Hypothalamus (tissue), 51 donors: ENCODE measurements at regions not wholly inside any gene's neighbourhood (a gene's known extent, or its start where the extent isn't known, plus 50 kb on each side); places are given as distances from the start of the nearest gene placed in this dataset.

Source experiments
- DNase-seq, 51 donors: peaks; one replicate each; lab custom pipeline; 2025; lab: John Stamatoyannopoulos, UW

DNA sequence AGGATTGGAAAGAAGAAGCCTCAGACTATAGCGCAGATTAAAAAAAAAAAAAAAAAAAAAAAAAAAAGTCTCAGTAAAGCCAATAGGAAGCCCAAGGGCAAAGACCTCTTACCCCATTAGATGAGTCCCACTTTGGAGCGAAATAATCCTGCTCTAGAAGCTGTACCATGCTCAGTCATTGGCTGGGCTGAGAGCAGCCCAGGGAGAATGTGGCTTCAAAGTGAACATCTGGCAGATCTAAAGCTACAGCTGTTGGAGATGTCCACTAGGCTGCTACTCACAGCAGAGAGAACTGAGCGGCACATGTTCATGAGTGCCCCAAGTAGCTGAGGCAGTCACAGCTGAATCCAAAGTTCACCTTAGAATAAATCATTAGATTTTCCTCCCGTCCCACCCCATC lies 560.9 kb downstream of the MED13L start:
- DNase-seq: no peak

DNA sequence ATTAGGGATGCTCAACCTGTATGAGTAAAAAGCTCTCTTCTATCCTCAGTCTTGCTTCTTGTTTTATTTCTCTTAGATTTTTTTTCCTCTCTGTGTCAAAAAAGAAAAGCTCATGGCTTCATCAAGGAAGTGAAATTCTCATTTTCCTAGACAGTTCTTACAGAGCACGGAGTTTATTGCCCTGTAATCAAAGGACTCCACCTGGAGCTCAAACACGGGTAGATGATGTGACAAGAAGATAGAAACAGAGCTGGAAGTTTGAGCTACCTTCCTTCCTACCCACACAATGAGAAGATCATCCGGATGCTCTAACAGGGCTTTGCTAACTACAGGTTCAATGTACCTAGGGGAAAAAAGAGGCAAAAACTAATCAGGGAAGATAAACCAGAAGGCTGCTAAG lies 564.8 kb downstream of the MED13L start:
- DNase-seq: no peak

DNA sequence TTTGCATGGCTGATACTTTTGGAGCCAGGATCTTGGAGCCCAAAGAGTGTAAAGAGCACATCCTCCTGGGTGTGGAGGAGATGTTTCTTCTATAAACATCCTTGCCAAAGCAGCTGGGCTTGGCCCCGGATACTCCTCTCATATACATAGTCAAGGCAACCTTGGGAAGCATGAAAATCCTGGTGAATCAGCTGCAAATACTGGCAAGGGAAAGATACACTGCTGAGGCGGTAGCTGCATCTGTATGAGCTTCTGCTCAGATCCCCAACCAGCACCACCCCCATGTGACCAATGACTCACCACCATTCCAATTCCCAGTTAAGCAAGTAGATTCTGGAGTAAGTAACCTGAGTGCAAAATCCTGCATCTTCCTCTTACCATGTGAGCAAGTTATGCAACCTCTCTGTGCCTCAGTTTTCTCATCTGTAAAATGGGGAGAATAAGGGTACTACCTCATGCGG lies 567.4 kb downstream of the MED13L start:
- DNase-seq: no peak

DNA sequence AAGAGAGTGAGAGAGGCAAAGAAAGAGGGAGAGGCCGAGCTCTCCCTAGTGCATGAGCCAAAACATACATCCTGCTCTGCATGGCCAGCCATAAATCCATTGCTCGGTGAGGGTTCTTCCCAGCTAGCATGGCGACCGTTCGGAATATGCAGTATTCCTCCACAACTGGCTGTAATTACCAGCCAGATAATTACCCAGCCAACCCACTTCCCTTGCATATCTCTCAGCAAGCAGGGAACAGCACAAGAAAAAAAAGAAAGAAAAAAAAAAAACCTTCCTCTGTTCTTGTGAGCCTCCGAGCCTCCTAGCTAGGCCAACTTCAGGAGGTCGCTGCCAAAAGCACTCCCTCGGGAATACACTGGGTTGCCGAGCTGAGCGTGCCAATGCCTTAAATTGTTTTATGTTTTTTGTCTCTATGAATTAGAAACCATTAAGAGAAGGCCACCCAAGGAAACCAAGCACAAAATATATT lies 567.9 kb downstream of the MED13L start:
- peak in 1 of 51 donors; percentile 0 for DNase-seq

GRCh38 chr12:115708801-115709200 lies 568.7 kb downstream of the MED13L start:
- DNase-seq: no peak

DNA sequence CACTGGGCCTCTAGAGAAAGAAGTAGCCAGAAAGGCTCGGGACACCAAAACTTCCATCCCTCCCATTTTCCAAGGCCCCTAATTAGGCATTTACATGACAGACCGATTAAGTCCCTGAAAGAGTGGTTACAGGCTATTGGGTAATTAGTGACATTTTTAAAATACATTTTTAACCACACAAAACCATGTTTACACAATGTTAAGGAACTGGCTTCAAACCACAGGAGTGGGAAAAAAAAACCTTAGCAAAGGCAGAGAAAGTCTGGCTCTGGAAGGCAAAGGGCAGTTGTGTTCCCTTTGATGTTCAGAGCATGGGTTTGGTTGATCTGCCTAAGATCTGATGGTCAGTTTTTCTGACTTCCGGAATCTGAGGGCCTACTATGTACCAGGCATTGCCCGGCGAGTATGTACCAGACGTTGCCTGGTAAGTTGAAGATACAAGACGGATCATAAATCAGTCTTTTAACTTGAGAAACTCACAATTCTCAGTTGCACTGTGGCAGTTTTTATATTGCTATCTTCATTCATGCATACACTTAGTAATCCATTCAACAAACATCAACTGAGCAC lies 576.5 kb downstream of the MED13L start:
- DNase-seq: no peak

DNA sequence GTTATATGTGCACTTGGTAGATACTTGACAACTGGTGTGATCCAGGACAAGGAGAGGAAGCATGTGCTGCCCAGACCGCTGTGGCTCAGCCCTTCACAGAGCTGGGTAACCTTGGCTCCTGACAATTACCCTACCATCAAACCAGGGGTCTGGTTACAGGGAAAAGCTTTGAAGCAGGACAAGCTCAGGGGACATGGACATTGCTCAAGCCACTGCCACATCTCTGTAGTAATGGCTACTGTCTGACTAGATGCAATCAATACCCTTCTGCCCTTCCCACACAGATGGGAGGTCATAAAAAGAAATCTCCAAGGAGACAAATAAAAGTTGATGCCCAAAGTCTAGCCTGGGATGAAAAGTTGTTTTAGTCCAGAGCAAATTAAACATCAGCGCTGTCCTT lies 577.4 kb downstream of the MED13L start:
- DNase-seq: no peak

DNA sequence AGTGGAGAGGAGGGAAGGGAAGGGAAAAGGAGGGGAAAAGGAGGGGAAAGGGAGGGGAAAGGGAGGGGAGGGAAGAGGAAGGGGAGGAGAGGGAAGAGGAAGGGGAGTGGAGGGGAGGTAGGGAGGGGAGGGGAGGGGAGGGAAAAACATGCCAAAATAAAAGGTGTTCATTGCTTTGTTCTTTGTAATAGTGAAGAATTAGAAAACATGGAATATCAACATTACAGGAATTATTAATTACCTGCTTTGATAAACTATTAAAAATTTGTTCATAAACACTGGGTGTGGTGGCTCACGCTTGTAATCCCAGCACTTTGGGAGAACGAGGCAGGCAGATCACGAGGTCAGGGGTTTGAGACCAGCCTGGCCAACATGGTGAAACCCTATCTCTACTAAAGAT lies 579.2 kb downstream of the MED13L start:
- DNase-seq: no peak

DNA sequence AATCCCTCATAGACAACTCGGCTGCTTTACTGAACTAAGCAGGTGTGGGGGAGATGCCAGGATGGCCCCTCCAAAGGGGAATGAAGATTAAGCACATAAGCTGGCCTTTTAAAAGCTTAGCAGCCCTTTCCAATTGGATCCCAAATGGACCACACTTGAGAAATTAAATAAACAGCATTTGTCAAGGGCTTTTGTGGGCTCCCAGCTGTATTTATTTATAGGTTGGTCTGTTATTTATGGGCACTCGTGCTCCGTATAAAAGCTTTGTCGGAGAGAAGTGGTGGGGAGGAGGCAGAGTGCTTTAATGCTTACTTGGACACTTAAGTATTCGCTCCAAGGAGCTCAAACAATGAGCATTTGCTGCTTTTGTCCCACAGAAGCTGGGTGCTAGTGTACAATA lies 580.2 kb downstream of the MED13L start:
- DNase-seq: no peak

- no peak for DNase-seq
Observed at GRCh38 chr12:115694564-115694963, 582.9 kb downstream of the MED13L start.

DNA sequence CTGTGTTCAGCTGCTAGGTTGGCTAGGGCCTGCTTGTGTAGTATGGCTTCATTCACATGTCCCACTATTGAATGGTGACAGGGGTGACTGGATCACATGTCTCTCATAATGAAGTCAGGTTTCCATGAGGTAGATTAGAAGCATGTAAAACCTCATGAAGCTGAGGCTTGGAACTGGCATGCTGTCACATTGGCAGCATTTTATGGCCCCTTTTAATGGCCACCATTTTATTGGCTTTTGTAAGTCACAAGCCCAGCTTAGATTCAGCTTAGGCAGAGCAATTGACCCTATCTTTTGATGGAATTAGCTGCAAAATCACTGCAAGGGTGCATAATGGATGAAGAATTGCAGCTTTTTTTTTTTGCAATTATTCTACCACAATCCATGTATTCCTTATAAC lies 583.5 kb downstream of the MED13L start:
- no peak for DNase-seq

GRCh38 chr12:115691123-115691522 lies 586.4 kb downstream of the MED13L start:
- no peak for DNase-seq

DNA sequence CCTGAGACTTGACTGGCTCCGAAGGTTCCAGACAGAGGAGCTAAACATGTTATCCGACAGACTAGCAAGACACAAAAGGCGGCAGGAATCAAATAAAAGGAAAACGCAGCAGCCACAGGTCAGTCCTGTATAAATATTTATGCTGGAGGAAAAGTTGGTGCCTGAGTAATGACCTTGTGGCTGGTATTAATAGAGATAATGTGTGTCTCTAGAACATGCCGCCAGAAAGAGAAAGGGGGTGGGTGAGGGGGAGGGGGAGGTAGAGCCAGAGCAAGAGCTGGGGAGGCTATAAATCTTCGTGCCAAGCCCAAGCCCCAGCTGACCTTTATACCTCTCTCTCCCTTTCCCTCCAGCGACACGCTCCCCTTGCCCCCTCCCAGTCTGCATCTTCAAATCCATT lies 590.4 kb downstream of the MED13L start:
- DNase-seq: no peak

GRCh38 chr12:115683240-115683780 lies 594.2 kb downstream of the MED13L start:
- DNase-seq: no peak

DNA sequence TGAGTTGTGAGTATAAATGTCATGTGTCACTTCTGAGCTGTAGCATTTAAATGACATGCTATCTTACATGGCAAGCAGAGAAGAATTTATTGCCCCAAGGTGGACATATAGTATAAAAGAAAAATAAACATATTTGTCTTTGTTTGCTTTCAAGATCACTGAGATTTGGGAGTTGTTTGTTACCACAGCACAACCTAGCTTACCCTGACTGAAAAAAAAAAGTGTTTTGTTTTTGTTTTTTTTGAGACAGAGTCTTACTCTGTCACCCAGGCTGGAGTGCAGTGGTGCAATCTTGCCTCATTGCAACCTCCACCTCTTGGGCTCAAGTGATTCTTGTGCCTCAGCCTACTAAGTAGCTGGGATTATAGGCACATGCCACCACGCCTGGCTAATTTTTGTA lies 596.5 kb downstream of the MED13L start:
- no peak for DNase-seq

GRCh38 chr12:115672506-115673080 lies 604.9 kb downstream of the MED13L start:
- no peak for DNase-seq

DNA sequence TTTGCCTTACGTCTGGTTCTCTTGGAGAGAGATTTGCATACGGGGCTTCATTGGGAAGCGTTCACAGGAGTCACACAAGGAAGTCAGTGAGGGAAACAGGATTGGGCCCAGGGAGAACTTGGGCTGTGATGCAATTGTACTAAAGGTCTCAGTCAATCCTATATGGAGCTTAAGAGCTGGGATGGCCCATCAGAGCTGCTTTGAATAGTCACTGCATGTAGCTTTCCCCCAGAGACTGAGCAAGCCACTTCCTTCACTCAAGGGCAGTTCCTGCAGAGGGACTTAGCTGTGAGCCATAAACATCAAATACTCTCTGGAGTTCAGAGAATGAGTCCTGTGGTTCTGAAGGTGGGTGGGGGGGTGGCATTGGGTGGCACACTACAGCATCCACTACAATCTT lies 605.4 kb downstream of the MED13L start:
- no peak for DNase-seq

GRCh38 chr12:115670869-115671268 lies 606.6 kb downstream of the MED13L start:
- no peak for DNase-seq

DNA sequence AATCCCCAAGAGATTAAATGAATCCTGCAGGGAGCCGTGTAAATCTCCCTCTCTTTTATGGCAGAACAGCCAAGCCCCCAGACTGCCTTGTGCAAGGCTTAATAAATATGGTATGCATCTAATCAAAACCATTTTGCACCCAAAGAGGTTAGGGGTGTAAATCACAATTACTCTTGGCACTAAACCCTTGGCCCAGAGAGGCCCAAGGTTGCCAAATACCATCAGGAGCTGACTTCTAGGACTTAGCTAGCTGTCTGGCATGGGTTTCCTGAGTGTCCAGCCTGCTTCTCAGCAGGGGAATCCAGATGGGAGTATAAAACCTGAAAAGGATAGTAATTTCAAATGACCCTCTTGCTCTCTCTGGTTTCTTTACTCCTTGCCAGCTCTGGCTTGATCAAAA lies 610.4 kb downstream of the MED13L start:
- no peak for DNase-seq

- DNase-seq: no peak
Observed at GRCh38 chr12:115666168-115666567, 611.3 kb downstream of the MED13L start.

DNA sequence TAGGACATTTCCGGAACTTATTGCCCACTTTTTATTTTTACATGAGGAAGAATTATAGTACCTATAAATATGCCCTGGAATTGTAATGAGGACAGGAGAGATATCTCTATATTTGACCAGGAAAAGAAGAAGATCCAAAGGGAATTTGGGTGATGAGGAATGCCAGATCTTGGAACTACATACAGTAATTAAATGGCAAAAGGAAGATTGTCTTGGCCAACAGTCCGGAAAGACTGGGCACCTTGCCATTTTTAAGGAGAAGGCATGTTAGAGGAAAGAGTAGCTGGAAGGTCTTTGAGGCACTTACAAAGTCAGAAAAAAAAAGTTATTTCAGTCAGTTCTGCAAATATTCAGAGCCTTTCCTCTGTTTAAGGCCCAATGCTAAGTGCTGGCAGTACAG lies 616.4 kb downstream of the MED13L start:
- DNase-seq: no peak

GRCh38 chr12:115660211-115660805 lies 617.2 kb downstream of the MED13L start:
- no peak for DNase-seq
